IMR-90 (cell line): ENCODE measurements at regions not wholly inside any gene's neighbourhood (a gene's known extent, or its start where the extent isn't known, plus 50 kb on each side); places are given as distances from the start of the nearest gene placed in this dataset.

ENCODE experiments used
- ATAC-seq: fragments of 200-7000 bp; cut with Tn5 transposase; 2 replicates; pipeline ENCODE4 v1.9.1; 2020; ENCODE audit warnings: low read depth, mild to moderate bottlenecking, moderate library complexity
- BruUV-seq: library from RNA; stranded (reverse); fragments of 400-500 nt; replicated peaks from 2 replicates; lab custom pipeline; 2021; lab: Mats Ljungman, UMichigan
- CTCF ChIA-PET: fragments of 300-600 bp; formaldehyde crosslinking; extraction: SDS; loops from one replicate; lab custom pipeline; 2021; ENCODE audit warnings: antibody characterized with exemption; lab: Yijun Ruan, JAX
- POLR2A ChIA-PET: fragments of 300-600 bp; sonication (Branson Sonifier 250); formaldehyde crosslinking; loops from one replicate; lab custom pipeline; 2022; ENCODE audit warnings: antibody characterized with exemption; ENCODE audit not compliant: unreplicated experiment; lab: Charles Lee
- DNase-seq: peaks from one replicate; pipeline ENCODE4 v3.0.0; 2013
- H2AFZ ChIP-seq: replicated peaks from 2 replicates; pipeline ENCODE3; 2013; ENCODE audit warnings: low read length, mild to moderate bottlenecking; ENCODE audit not compliant: poor library complexity
- H2AK5ac ChIP-seq: 2 replicates; pipeline ENCODE4 v1.6.1; 2013; ENCODE audit warnings: low read depth, low read length, inconsistent platforms
- H2AK9ac ChIP-seq: replicated peaks from 2 replicates; pipeline ENCODE3; 2013; ENCODE audit warnings: mild to moderate bottlenecking, low read depth, low read length, moderate library complexity; ENCODE audit not compliant: poor library complexity
- H2BK120ac ChIP-seq: 2 replicates; pipeline ENCODE4 v1.6.1; 2013; ENCODE audit warnings: low read depth, low read length, inconsistent platforms
- H2BK15ac ChIP-seq: 3 replicates; pipeline ENCODE4 v1.6.1; 2013; ENCODE audit warnings: low read depth, low read length, inconsistent platforms
- H2BK20ac ChIP-seq: 2 replicates; pipeline ENCODE4 v1.6.1; 2013; ENCODE audit warnings: low read depth, mild to moderate bottlenecking, inconsistent platforms, low read length, moderate library complexity
- H2BK5ac ChIP-seq: 2 replicates; pipeline ENCODE4 v1.6.1; 2013; ENCODE audit warnings: mild to moderate bottlenecking, low read depth, low read length, inconsistent platforms; ENCODE audit not compliant: poor library complexity, severe bottlenecking
- H3K14ac ChIP-seq: replicated peaks from 2 replicates; pipeline ENCODE4 v1.6.1; 2013; ENCODE audit warnings: low read depth, low read length, inconsistent platforms
- H3K18ac ChIP-seq: 2 replicates; pipeline ENCODE4 v1.6.1; 2013; ENCODE audit warnings: low read depth, low read length, control low read depth
- H3K23ac ChIP-seq: 2 replicates; pipeline ENCODE4 v1.6.1; 2013; ENCODE audit warnings: low read depth, low read length, inconsistent platforms
- H3K27ac ChIP-seq: 2 replicates; pipeline ENCODE4 v1.5.1; 2013; ENCODE audit warnings: mild to moderate bottlenecking, control low read depth, low read length; ENCODE audit not compliant: insufficient read depth
- H3K27me3 ChIP-seq: 2 replicates; pipeline ENCODE4 v1.6.1; 2013; ENCODE audit warnings: low read length; ENCODE audit not compliant: control insufficient read depth, insufficient read depth
- H3K36me3 ChIP-seq: 2 replicates; pipeline ENCODE4 v1.6.1; 2013; ENCODE audit warnings: low read length, mixed read lengths; ENCODE audit not compliant: control insufficient read depth, insufficient read depth
- H3K4ac ChIP-seq: 2 replicates; pipeline ENCODE4 v1.6.1; 2013; ENCODE audit warnings: low read depth, low read length, inconsistent platforms
- H3K4me1 ChIP-seq: 2 replicates; pipeline ENCODE4 v1.6.1; 2013; ENCODE audit warnings: low read length, mixed read lengths; ENCODE audit not compliant: control insufficient read depth, insufficient read depth
- H3K4me2 ChIP-seq: 2 replicates; pipeline ENCODE4 v1.6.1; 2013; ENCODE audit warnings: low read depth, mild to moderate bottlenecking, control low read depth, low read length, moderate library complexity
- H3K4me3 ChIP-seq: 2 replicates; pipeline ENCODE4 v1.5.1; 2013; ENCODE audit warnings: low read depth, mild to moderate bottlenecking, control low read depth, low read length, moderate library complexity; ENCODE audit not compliant: insufficient read depth
- H3K56ac ChIP-seq: 2 replicates; pipeline ENCODE4 v1.6.1; 2013; ENCODE audit warnings: low read length, inconsistent platforms; ENCODE audit not compliant: insufficient read depth; ENCODE audit errors: extremely low read depth
- H3K79me1 ChIP-seq, 2 experiments: 2 replicates each; pipeline ENCODE4 v1.6.1; 2013; ENCODE audit warnings: low read length in 2 of 2, inconsistent platforms in 1 of 2, low read depth in 1 of 2
- H3K9ac ChIP-seq: 2 replicates; pipeline ENCODE4 v1.6.1; 2013; ENCODE audit warnings: low read depth, low read length, control low read depth
- H3K9me1 ChIP-seq: 2 replicates; pipeline ENCODE4 v1.6.1; 2013; ENCODE audit warnings: low read length, inconsistent platforms; ENCODE audit not compliant: insufficient read depth
- H3K9me3 ChIP-seq: 2 replicates; pipeline ENCODE4 v1.6.1; 2013; ENCODE audit warnings: low read length; ENCODE audit not compliant: control insufficient read depth, insufficient read depth
- H4K20me1 ChIP-seq: 2 replicates; pipeline ENCODE4 v1.6.1; 2013; ENCODE audit warnings: low read length, inconsistent platforms; ENCODE audit not compliant: insufficient read depth
- H4K5ac ChIP-seq: 2 replicates; pipeline ENCODE4 v1.6.1; 2013; ENCODE audit warnings: mild to moderate bottlenecking, low read depth, low read length, control low read depth
- H4K8ac ChIP-seq, 2 experiments: 2 replicates each; pipeline ENCODE4 v1.6.1; 2013; ENCODE audit warnings: low read depth in 2 of 2, low read length in 2 of 2, control low read depth in 1 of 2, inconsistent platforms in 1 of 2
- H4K91ac ChIP-seq: 2 replicates; pipeline ENCODE4 v1.6.1; 2013; ENCODE audit warnings: low read depth, low read length, inconsistent platforms; ENCODE audit not compliant: insufficient read depth
- CEBPB ChIP-seq: IDR thresholded peaks from 2 replicates; pipeline ENCODE4 v1.6.1; 2012; ENCODE audit warnings: low read depth, low read length, improper control_type of control experiment
- FOS ChIP-seq: fragments of 150-350 bp; IDR thresholded peaks from 2 replicates; pipeline ENCODE4 v1.6.1; 2016; ENCODE audit warnings: low read depth, low read length
- RAD21 ChIP-seq: IDR thresholded peaks from 2 replicates; pipeline ENCODE4 v1.6.1; 2012; ENCODE audit warnings: low read length, improper control_type of control experiment
- WGBS, 2 experiments: methylation state at CpG; one replicate each; pipeline versions ENCODE4 v1.1.5 to v1.1.7; 2013; ENCODE audit warnings: missing lambda C conversion rate in 2 of 2; ENCODE audit not compliant: insufficient read length in 1 of 2; ENCODE audit errors: extremely low coverage in 2 of 2; 5-methylcytosine and 5-hydroxymethylcytosine counted together
- dilution Hi-C: fragments of 300-500 bp; cut with HindIII; formaldehyde crosslinking; loops from one replicate; pipeline ENCODE4 v1.14.3; 2018; ENCODE audit warnings: low sequenced_read_pairs; ENCODE audit not compliant: unreplicated experiment
- in situ Hi-C: fragments of 300-500 bp; cut with MboI; formaldehyde crosslinking; loops from 3 replicates; pipeline ENCODE4 v1.14.3; 2019; ENCODE audit warnings: low sequenced_read_pairs, inconsistent platforms, mixed read lengths
- intact Hi-C: fragments of 100-400 bp; cut with micrococcal nuclease; formaldehyde crosslinking; loops from 2 replicates; pipeline ENCODE4 v1.10.0; 2022

DNA sequence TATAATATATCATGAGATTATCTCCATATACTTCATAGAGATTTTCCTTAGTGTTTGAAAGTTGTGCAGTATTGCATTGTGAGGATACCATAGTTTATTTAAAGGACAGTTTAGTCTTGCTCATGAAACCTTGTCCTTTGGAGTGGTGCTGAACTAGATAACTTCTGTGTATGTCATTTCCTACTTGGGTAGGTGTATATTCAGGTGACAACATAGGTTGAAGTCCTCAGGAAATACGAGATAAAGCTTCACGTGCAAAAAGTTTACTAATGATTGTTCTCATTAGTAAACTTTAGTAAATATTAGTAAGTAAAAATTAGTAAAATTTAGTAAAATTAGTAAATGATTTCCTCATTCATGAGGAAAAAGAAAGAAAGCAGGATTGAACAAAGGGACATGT lies 521.3 kb upstream of the LRRC4C start:
- Histone ChIP-seq H3K14ac (no peak overlapping the region), H2BK15ac (no peak overlapping the region), H2BK5ac (no peak overlapping the region), H3K27me3 (no peaks in the 10 kb centered on the region), H3K27ac (no peak overlapping the region), H4K8ac (no peak overlapping the region), H4K20me1 (no peaks in the 10 kb centered on the region), H3K4me1 (no peaks in the 10 kb centered on the region), H3K23ac (no peak overlapping the region), H3K4me2 (no peak overlapping the region), H4K5ac (no peak overlapping the region), H2AFZ (no peak overlapping the region), H4K91ac (no peak overlapping the region), H3K9me1 (no peaks in the 10 kb centered on the region), H3K18ac (no peak overlapping the region), H3K9me3 (0 out of 2 replicates have a peak, but pooled peaks cover 3% of the 10 kb centered on the region), H3K9ac (no peak overlapping the region), H2BK20ac (no peak overlapping the region), H2AK5ac (no peak overlapping the region), H2AK9ac (no peak overlapping the region), H3K4me3 (no peak overlapping the region), H3K79me1 (no peaks in the 10 kb centered on the region), H3K56ac (no peak overlapping the region), H3K4ac (no peak overlapping the region), H3K36me3 (no peaks in the 10 kb centered on the region), H2BK120ac (no peak overlapping the region)
- CTCF ChIA-PET = no interaction called here
- BruUV-seq = no TSS peak
- no peak for ATAC-seq
- WGBS, 2 experiments = no CpG with 5 or more reads among the region's 2 CpGs
- POLR2A ChIA-PET = no interaction called here
- dilution Hi-C loops (no loop called here), in situ Hi-C loops (no loop called here), intact Hi-C loops (no loop called here)
- no peak for DNase-seq
- TF ChIP-seq RAD21 (no peak), CEBPB (no peak), FOS (no peak)
